ENCODE measurements at regions not wholly inside any gene's neighbourhood (a gene's known extent, or its start where the extent isn't known, plus 50 kb on each side); places are given as distances from the start of the nearest gene placed in this dataset.

DNA sequence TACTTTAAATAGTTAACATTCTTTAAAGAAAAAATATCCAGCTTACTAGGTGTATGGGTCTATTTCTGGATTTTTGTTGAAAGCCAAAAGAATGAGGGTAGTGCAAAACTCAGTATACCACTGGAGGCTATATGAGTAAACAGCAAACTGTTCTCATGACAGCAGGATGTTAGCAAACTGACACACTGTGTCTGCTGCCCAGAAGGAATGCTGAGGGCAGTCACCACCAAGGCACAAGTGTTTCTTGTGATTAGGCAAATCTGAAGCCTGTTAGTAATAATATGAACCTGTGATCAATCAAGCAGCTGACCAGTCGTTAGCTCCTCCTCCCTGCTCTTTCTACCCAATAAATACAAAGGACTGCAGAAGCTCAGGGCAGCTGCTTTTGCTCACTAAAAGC, 50.5 kb upstream of the SULT1C3 start:
- Histone ChIP-seq H3K27me3 (ENCODE audit: control insufficient read depth, insufficient read depth, low read length) (no peaks in the 10 kb centered on the region), H3K27ac (ENCODE audit: low read length) (no peak overlapping the region), H3K36me3 (ENCODE audit: control insufficient read depth, low read depth, low read length) (no peaks in the 10 kb centered on the region), H3K9ac (ENCODE audit: low read length) (no peak overlapping the region), H3K4me1 (ENCODE audit: control insufficient read depth, low read depth, low read length) (no peaks in the 10 kb centered on the region), H3K9me3 (ENCODE audit: control insufficient read depth, low read depth, low read length) (no peaks in the 10 kb centered on the region), H3K4me3 (ENCODE audit: low read length) (no peak overlapping the region)

Measured in iPS-18a (cell line).